Mesendoderm (in vitro differentiated cells): ENCODE measurements at regions not wholly inside any gene's neighbourhood (a gene's known extent, or its start where the extent isn't known, plus 50 kb on each side); places are given as distances from the start of the nearest gene placed in this dataset.

Source experiments
- DNase-seq: peaks from one replicate; pipeline ENCODE4 v3.0.0; 2013
- H2AK5ac ChIP-seq: 2 replicates; pipeline ENCODE4 v1.6.1; 2013; ENCODE audit warnings: low read length, inconsistent platforms
- H2BK120ac ChIP-seq: 2 replicates; pipeline ENCODE4 v1.6.1; 2013; ENCODE audit warnings: low read depth, mild to moderate bottlenecking, low read length, moderate library complexity, mixed read lengths
- H2BK15ac ChIP-seq: replicated peaks from 2 replicates; pipeline ENCODE4 v1.6.1; 2013; ENCODE audit warnings: low read depth, mild to moderate bottlenecking, moderate library complexity
- H2BK5ac ChIP-seq: 2 replicates; pipeline ENCODE4 v1.6.1; 2013; ENCODE audit warnings: low read length, inconsistent platforms
- H3K18ac ChIP-seq: 2 replicates; pipeline ENCODE4 v1.6.1; 2013; ENCODE audit warnings: mild to moderate bottlenecking, low read length, mixed read lengths
- H3K23ac ChIP-seq: one replicate; pipeline ENCODE4 v1.6.1; 2013; ENCODE audit warnings: low read length
- H3K27ac ChIP-seq: 2 replicates; pipeline ENCODE4 v1.5.1; 2013; ENCODE audit warnings: low read depth, mild to moderate bottlenecking, inconsistent platforms, low read length, moderate library complexity
- H3K27me3 ChIP-seq: 2 replicates; pipeline ENCODE4 v1.6.1; 2013; ENCODE audit warnings: low read length, control low read depth, mild to moderate bottlenecking, inconsistent platforms; ENCODE audit not compliant: insufficient read depth, poor library complexity
- H3K36me3 ChIP-seq: 2 replicates; pipeline ENCODE4 v1.6.1; 2013; ENCODE audit warnings: low read length, inconsistent platforms; ENCODE audit not compliant: control insufficient read depth, insufficient read depth
- H3K4ac ChIP-seq: one replicate; pipeline ENCODE4 v1.6.1; 2013; ENCODE audit warnings: low read depth, mild to moderate bottlenecking, low read length, moderate library complexity
- H3K4me1 ChIP-seq: 2 replicates; pipeline ENCODE4 v1.6.1; 2013; ENCODE audit warnings: low read depth, low read length, inconsistent platforms; ENCODE audit not compliant: control insufficient read depth
- H3K4me2 ChIP-seq: 2 replicates; pipeline ENCODE4 v1.6.1; 2013; ENCODE audit warnings: low read length
- H3K4me3 ChIP-seq: 2 replicates; pipeline ENCODE4 v1.5.1; 2013; ENCODE audit warnings: mild to moderate bottlenecking, low read length
- H3K56ac ChIP-seq: one replicate; pipeline ENCODE4 v1.6.1; 2013; ENCODE audit warnings: low read length
- H3K79me1 ChIP-seq: 2 replicates; pipeline ENCODE4 v1.6.1; 2013; ENCODE audit warnings: low read length, inconsistent platforms
- H3K79me2 ChIP-seq: 2 replicates; pipeline ENCODE4 v1.6.1; 2013; ENCODE audit warnings: mild to moderate bottlenecking, low read length; ENCODE audit not compliant: control insufficient read depth, insufficient read depth
- H3K9ac ChIP-seq: 2 replicates; pipeline ENCODE4 v1.6.1; 2013; ENCODE audit warnings: low read length, inconsistent platforms
- H4K5ac ChIP-seq: one replicate; pipeline ENCODE4 v1.6.1; 2013; ENCODE audit warnings: low read length
- H4K8ac ChIP-seq: one replicate; pipeline ENCODE4 v1.6.1; 2013; ENCODE audit warnings: low read depth, mild to moderate bottlenecking, control low read depth, low read length, moderate library complexity
- WGBS: extraction: QIAGEN DNeasy Blood & Tissue Kit; methylation state at CpG from one replicate; pipeline ENCODE4 v1.1.7; 2013; ENCODE audit warnings: low lambda C conversion rate, missing lambda C conversion rate; ENCODE audit not compliant: insufficient coverage; ENCODE audit errors: extremely low coverage; 5-methylcytosine and 5-hydroxymethylcytosine counted together

DNA sequence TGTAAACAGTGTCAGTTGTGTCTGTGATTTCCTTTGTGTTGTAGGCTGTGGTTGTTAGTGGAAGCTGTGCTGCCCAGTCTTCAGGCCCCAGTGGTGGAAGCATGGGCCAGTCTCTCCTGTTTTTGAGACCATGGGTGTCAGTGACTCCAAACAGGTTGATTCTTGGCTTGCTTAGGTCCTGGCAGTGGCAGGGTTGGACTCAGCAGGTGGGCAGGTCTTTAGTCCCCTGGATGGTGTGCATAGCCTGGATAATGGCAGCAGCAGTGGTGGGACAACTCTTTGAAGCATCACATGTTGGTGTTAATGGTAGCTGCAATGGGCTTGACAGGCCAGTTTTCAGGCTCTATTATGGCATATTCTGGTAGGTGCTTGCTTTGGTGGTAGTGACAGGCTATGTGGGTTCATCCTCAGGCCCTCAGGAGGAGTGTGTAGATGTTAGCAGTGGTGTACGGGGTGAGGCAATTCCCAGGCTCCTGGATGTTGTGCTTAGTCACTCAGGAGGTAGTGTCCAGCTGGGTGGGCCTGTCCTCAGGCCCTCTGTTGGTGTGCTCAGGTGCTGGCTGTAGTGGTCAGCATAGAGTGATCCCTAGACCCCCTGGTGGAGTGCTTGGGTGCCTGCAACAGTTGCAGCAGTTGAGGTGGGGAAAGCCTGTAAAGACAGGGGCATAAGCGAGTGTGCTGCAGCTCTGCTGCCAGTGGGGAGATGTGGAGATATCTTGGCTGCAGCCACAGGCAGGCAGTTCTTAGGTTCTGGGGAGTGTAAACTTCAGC is 596.7 kb downstream of the PDCD6IP start:
- Histone ChIP-seq H3K4ac (no peak overlapping the region), H3K79me1 (no peaks in the 10 kb centered on the region), H3K36me3 (no peaks in the 10 kb centered on the region), H3K23ac (no peak overlapping the region), H3K27me3 (no peaks in the 10 kb centered on the region), H3K18ac (no peak overlapping the region), H2AK5ac (no peak overlapping the region), H2BK5ac (no peak overlapping the region), H4K8ac (no peak overlapping the region), H2BK120ac (no peak overlapping the region), H3K4me3 (no peak overlapping the region), H3K9ac (no peak overlapping the region), H3K4me2 (no peak overlapping the region), H3K56ac (no peak overlapping the region), H3K4me1 (no peaks in the 10 kb centered on the region), H2BK15ac (no peak overlapping the region), H3K79me2 (no peaks in the 10 kb centered on the region), H4K5ac (no peak overlapping the region), H3K27ac (no peak overlapping the region)
- DNase-seq, result peak; percentile 39
- WGBS, result no CpG with 5 or more reads among the region's 2 CpGs

DNA sequence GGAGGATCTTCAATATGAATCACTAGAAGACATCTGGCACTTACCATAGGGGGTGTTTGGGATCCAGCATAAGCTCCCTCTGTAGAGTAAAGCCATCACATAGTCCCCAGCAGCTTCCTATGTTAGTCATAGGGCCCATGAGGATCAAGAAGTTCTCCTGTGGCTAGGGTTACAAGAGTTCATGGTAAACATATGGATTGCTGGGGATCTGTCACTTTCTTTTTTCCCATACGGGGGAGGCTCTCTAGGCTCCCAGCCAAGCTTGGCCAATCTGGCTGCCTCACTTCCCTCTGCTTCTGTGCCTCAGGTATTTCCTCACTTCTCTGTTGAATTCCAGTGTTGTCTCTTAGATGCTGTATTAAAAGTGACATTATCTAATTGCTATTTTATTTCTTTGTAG is 597.9 kb downstream of the PDCD6IP start:
- no peak overlapping the region for H4K8ac ChIP-seq
- no peak overlapping the region for H3K9ac ChIP-seq
- H3K36me3 ChIP-seq, result no peaks in the 10 kb centered on the region
- no peak overlapping the region for H3K4ac ChIP-seq
- H3K79me1 ChIP-seq, result no peaks in the 10 kb centered on the region
- H3K4me1 ChIP-seq, result no peaks in the 10 kb centered on the region
- no peak overlapping the region for H3K23ac ChIP-seq
- no peak overlapping the region for H3K27ac ChIP-seq
- no CpG with 5 or more reads among the region's 1 CpG for WGBS
- no peak for DNase-seq
- no peak overlapping the region for H2BK15ac ChIP-seq
- H3K4me3 ChIP-seq, result no peak overlapping the region
- H2BK120ac ChIP-seq, result no peak overlapping the region
- H2BK5ac ChIP-seq, result no peak overlapping the region
- H3K18ac ChIP-seq, result no peak overlapping the region
- no peak overlapping the region for H2AK5ac ChIP-seq
- no peaks in the 10 kb centered on the region for H3K27me3 ChIP-seq
- H4K5ac ChIP-seq, result no peak overlapping the region
- H3K79me2 ChIP-seq, result no peaks in the 10 kb centered on the region
- no peak overlapping the region for H3K4me2 ChIP-seq
- H3K56ac ChIP-seq, result no peak overlapping the region

DNA sequence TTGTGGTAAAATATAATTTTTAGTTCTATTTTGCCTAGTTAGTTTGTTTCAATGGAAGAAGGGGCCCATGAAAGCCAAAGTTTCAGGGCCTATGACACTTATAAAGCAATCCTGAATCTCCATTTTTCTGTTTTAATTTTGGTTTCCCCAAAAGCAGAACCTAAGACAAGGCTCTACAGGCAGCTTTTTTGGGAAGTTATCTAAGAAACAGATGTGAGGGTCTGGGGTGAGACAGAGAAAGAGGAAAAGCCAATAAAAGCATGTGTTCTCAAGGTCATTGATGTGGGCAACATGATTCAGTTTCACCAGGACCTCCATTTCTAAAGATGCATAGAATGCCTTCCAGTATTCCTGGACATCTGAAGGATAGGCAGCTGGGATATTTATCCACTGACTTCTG is 598.5 kb downstream of the PDCD6IP start:
- Histone ChIP-seq H3K4me3 (no peak overlapping the region), H3K9ac (no peak overlapping the region), H3K27ac (no peak overlapping the region), H3K79me2 (no peaks in the 10 kb centered on the region), H3K4ac (no peak overlapping the region), H3K4me2 (no peak overlapping the region), H2BK15ac (no peak overlapping the region), H3K36me3 (no peaks in the 10 kb centered on the region), H3K4me1 (no peaks in the 10 kb centered on the region), H4K5ac (no peak overlapping the region), H2BK5ac (no peak overlapping the region), H3K27me3 (no peaks in the 10 kb centered on the region), H4K8ac (no peak overlapping the region), H3K23ac (no peak overlapping the region), H2AK5ac (no peak overlapping the region), H3K18ac (no peak overlapping the region), H3K79me1 (no peaks in the 10 kb centered on the region), H3K56ac (no peak overlapping the region), H2BK120ac (no peak overlapping the region)
- no peak for DNase-seq

DNA sequence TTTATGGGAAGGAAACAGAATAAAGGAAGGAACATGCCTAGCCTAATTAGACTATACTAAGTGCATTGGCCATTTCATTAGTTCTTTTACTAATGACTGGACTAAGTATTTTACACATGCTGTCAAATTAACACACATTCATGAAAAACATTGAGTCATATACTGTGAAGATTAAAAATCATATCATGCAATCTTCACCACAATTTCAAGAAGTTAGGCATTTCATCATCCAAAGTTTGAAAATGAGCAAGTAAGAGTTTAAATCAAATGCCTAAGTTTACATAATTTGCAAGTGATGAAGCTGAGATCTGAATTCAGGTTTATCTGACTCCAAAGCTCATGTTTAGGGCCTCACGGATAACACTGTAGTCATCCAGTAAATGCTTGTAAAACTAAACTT is 601.0 kb downstream of the PDCD6IP start:
- no peak overlapping the region for H3K27ac ChIP-seq
- no CpG with 5 or more reads among the region's 1 CpG for WGBS
- no peak overlapping the region for H3K18ac ChIP-seq
- no peaks in the 10 kb centered on the region for H3K36me3 ChIP-seq
- H3K4me1 ChIP-seq, result no peaks in the 10 kb centered on the region
- no peak overlapping the region for H4K8ac ChIP-seq
- no peak for DNase-seq
- H3K79me1 ChIP-seq, result no peaks in the 10 kb centered on the region
- no peaks in the 10 kb centered on the region for H3K79me2 ChIP-seq
- H3K23ac ChIP-seq, result no peak overlapping the region
- H2AK5ac ChIP-seq, result no peak overlapping the region
- H4K5ac ChIP-seq, result no peak overlapping the region
- no peaks in the 10 kb centered on the region for H3K27me3 ChIP-seq
- no peak overlapping the region for H2BK5ac ChIP-seq
- no peak overlapping the region for H3K9ac ChIP-seq
- no peak overlapping the region for H3K56ac ChIP-seq
- H3K4me2 ChIP-seq, result no peak overlapping the region
- no peak overlapping the region for H3K4ac ChIP-seq
- H2BK120ac ChIP-seq, result no peak overlapping the region
- no peak overlapping the region for H2BK15ac ChIP-seq
- H3K4me3 ChIP-seq, result no peak overlapping the region

DNA sequence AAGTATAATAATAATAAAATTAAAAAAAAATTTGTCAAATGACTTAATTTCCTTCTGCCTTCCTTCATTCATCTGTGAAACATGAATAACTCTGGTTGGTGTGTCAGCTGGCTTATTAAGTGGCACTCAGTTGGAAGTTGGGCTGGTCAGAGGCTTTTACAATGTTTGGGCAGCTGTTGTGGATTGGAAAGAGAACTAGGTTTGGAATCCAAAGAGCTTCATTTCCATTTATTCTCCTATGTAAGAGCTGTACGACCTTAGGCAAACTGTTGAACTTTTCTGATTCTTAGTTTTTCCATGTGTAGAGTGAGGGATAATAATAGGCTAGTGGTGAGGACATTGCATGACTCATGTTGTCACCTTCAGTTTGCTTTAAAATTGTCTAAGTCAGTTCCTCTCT is 606.7 kb downstream of the PDCD6IP start:
- no CpG with 5 or more reads among the region's 1 CpG for WGBS

DNA sequence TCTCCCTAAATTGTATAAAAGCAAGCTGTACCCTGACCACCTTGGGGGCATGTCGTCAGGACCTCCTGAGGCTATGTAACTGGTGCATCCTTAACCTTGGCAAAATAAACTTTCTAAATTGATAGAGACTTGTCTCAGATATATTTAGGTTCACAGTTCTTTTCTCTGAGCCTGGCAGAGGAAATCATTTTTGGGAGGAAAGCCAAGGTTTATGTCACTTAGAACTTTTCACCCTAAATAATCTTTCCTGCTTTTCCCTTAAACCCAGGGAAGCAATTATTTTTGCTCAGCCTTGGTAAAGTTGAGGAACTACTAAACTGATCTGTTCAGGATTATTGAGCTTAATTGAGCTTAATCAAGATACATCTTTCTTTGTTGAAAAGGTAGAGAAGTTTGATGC is 608.9 kb downstream of the PDCD6IP start:
- H3K27ac ChIP-seq, result no peak overlapping the region
- no peak overlapping the region for H3K56ac ChIP-seq
- no peaks in the 10 kb centered on the region for H3K36me3 ChIP-seq
- H3K4me1 ChIP-seq, result peaks cover 5% of the 10 kb centered on the region
- no peak overlapping the region for H2BK15ac ChIP-seq
- no peaks in the 10 kb centered on the region for H3K79me1 ChIP-seq
- H2BK120ac ChIP-seq, result no peak overlapping the region
- no peak overlapping the region for H3K18ac ChIP-seq
- no peak overlapping the region for H3K23ac ChIP-seq
- H3K27me3 ChIP-seq, result no peaks in the 10 kb centered on the region
- H3K9ac ChIP-seq, result no peak overlapping the region
- peak overlapping the region; percentile 8 for H2BK5ac ChIP-seq
- no CpG with 5 or more reads among the region's 1 CpG for WGBS
- no peak overlapping the region for H3K4me3 ChIP-seq
- no peak overlapping the region for H4K5ac ChIP-seq
- H4K8ac ChIP-seq, result no peak overlapping the region
- no peaks in the 10 kb centered on the region for H3K79me2 ChIP-seq
- H3K4me2 ChIP-seq, result no peak overlapping the region
- no peak overlapping the region for H2AK5ac ChIP-seq
- no peak overlapping the region for H3K4ac ChIP-seq
- no peak for DNase-seq

More for the DNA sequence above, 606.7 kb downstream of the PDCD6IP start:
- Histone ChIP-seq H3K79me2 (no peaks in the 10 kb centered on the region), H4K5ac (no peak overlapping the region), H3K18ac (no peak overlapping the region), H2BK15ac (no peak overlapping the region), H3K79me1 (no peaks in the 10 kb centered on the region), H3K4me3 (no peak overlapping the region), H3K27ac (no peak overlapping the region), H3K36me3 (no peaks in the 10 kb centered on the region), H3K56ac (no peak overlapping the region), H3K9ac (no peak overlapping the region), H2BK5ac (no peak overlapping the region), H2BK120ac (no peak overlapping the region), H2AK5ac (no peak overlapping the region), H3K4me2 (no peak overlapping the region), H4K8ac (no peak overlapping the region), H3K4me1 (peaks cover 5% of the 10 kb centered on the region), H3K23ac (no peak overlapping the region), H3K4ac (no peak overlapping the region), H3K27me3 (no peaks in the 10 kb centered on the region)
- no peak for DNase-seq
